Astrocyte (in vitro differentiated cells and primary cell): ENCODE measurements at regions not wholly inside any gene's neighbourhood (a gene's known extent, or its start where the extent isn't known, plus 50 kb on each side); places are given as distances from the start of the nearest gene placed in this dataset.

Source experiments
- DNase-seq: peaks from one replicate; pipeline ENCODE4 v3.0.0-alpha.2; 2010; ENCODE audit warnings: low read depth
- FAIRE-seq: peaks from 2 replicates; lab custom pipeline; 2011; peaks lifted over from hg19 to GRCh38; lab: Jason Lieb, UNC
- H2AFZ ChIP-seq: 2 replicates; pipeline ENCODE4 v1.6.0; 2012; ENCODE audit warnings: low read depth, low read length, inconsistent platforms
- H3K27ac ChIP-seq: 2 replicates; pipeline ENCODE4 v1.5.1; 2011; ENCODE audit warnings: low read depth, low read length, inconsistent platforms
- H3K27me3 ChIP-seq: 2 replicates; pipeline ENCODE4 v1.6.0; 2011; ENCODE audit warnings: low read length, inconsistent platforms; ENCODE audit not compliant: insufficient read depth
- H3K36me3 ChIP-seq: 2 replicates; pipeline ENCODE4 v1.5.1; 2011; ENCODE audit warnings: low read length, inconsistent platforms; ENCODE audit not compliant: insufficient read depth
- H3K4me1 ChIP-seq: 2 replicates; pipeline ENCODE4 v1.5.1; 2011; ENCODE audit warnings: low read length, inconsistent platforms; ENCODE audit not compliant: insufficient read depth
- H3K4me2 ChIP-seq: 2 replicates; pipeline ENCODE4 v1.6.0; 2012; ENCODE audit warnings: low read length, inconsistent platforms
- H3K4me3 ChIP-seq: 2 replicates; pipeline ENCODE4 v1.5.1; 2011; ENCODE audit warnings: low read depth, mild to moderate bottlenecking, low read length, inconsistent platforms; ENCODE audit not compliant: insufficient read depth
- H3K79me2 ChIP-seq: 2 replicates; pipeline ENCODE4 v1.6.0; 2012; ENCODE audit warnings: mild to moderate bottlenecking, low read length, inconsistent platforms; ENCODE audit not compliant: insufficient read depth
- H3K9ac ChIP-seq: 2 replicates; pipeline ENCODE4 v1.6.0; 2012; ENCODE audit warnings: mild to moderate bottlenecking, low read length, inconsistent platforms
- H3K9me3 ChIP-seq: 2 replicates; pipeline ENCODE4 v1.5.1; 2012; ENCODE audit warnings: low read depth, mild to moderate bottlenecking, low read length, inconsistent platforms; ENCODE audit not compliant: insufficient read depth
- H4K20me1 ChIP-seq: 2 replicates; pipeline ENCODE4 v1.6.0; 2012; ENCODE audit warnings: low read length, inconsistent platforms; ENCODE audit not compliant: insufficient read depth
- H3K27ac Mint-ChIP-seq: one replicate; pipeline ENCODE4 v1.8.0; 2021; ENCODE audit warnings: mild to moderate bottlenecking, mixed read lengths; ENCODE audit not compliant: unreplicated experiment
- H3K27me3 Mint-ChIP-seq: one replicate; pipeline ENCODE4 v1.8.0; 2021; ENCODE audit warnings: low read depth, mixed read lengths; ENCODE audit not compliant: unreplicated experiment
- H3K36me3 Mint-ChIP-seq: one replicate; pipeline ENCODE4 v1.8.0; 2021; ENCODE audit warnings: low read depth, mixed read lengths; ENCODE audit not compliant: unreplicated experiment
- H3K4me1 Mint-ChIP-seq: one replicate; pipeline ENCODE4 v1.8.0; 2021; ENCODE audit warnings: low read depth, mixed read lengths; ENCODE audit not compliant: unreplicated experiment
- H3K4me3 Mint-ChIP-seq: one replicate; pipeline ENCODE4 v1.8.0; 2021; ENCODE audit warnings: mild to moderate bottlenecking, moderate library complexity, mixed read lengths; ENCODE audit not compliant: unreplicated experiment
- H3K9me3 Mint-ChIP-seq: one replicate; pipeline ENCODE4 v1.8.0; 2021; ENCODE audit warnings: mild to moderate bottlenecking, mixed read lengths; ENCODE audit not compliant: unreplicated experiment
- EZH2 ChIP-seq: IDR thresholded peaks from 2 replicates; pipeline ENCODE4 v1.6.1; 2012; ENCODE audit warnings: mild to moderate bottlenecking, low read length, inconsistent platforms; ENCODE audit not compliant: insufficient read depth
- TF ChIP-seq, protein P1 (sequence below): IDR thresholded peaks from 2 replicates; pipeline ENCODE4 v1.5.1; 2011; ENCODE audit warnings: low read depth, mild to moderate bottlenecking, inconsistent platforms, low read length, moderate library complexity; ENCODE audit not compliant: insufficient read depth

DNA sequence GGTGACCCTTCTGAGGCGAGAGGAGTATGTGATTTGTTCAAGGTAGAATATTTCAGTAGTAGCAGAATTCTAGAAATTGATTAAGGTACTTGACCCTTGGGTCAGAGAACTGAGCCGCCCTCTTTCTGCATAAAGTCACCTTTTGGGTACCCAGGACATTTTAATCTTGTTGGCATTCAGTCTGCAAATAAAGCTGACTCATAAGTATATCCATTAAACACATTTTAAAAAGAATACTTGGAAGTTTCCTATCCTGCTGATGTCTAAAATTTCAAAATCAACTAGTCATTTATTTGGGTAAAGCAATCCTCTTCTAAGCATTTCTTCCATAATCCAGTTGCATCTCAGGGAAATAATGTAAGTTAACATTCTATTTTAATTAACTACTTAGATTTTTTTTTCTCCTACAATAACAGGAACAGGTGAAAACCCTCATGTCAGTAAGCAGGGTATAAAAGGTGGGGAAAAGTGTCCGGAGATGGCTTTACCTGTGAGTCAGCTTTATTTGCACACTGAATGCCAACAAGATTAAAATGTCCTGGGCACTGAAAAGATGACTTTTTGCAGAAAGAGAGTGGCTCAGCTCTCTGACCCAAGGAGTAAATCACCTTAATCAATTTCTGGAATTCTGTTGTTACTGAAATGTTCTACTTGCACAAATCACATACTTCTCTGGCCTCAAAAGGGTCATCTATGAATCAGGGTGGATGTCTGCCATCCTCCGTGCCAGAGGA is 78.7 kb upstream of the ITGA6 start:
- Histone ChIP-seq H3K4me1 (no peaks in the 10 kb centered on the region), H3K4me2 (no peak overlapping the region), H4K20me1 (no peaks in the 10 kb centered on the region), H3K79me2 (no peaks in the 10 kb centered on the region), H3K27me3 (no peaks in the 10 kb centered on the region), H2AFZ (no peak overlapping the region), H3K36me3 (no peaks in the 10 kb centered on the region), H3K4me3 (no peak overlapping the region), H3K27ac (no peak overlapping the region), H3K9ac (no peak overlapping the region), H3K9me3 (peaks cover 5% of the 10 kb centered on the region)
- H3K9me3 Mint-ChIP-seq, result peaks cover 12% of the 10 kb centered on the region
- TF ChIP-seq, protein P1, sequence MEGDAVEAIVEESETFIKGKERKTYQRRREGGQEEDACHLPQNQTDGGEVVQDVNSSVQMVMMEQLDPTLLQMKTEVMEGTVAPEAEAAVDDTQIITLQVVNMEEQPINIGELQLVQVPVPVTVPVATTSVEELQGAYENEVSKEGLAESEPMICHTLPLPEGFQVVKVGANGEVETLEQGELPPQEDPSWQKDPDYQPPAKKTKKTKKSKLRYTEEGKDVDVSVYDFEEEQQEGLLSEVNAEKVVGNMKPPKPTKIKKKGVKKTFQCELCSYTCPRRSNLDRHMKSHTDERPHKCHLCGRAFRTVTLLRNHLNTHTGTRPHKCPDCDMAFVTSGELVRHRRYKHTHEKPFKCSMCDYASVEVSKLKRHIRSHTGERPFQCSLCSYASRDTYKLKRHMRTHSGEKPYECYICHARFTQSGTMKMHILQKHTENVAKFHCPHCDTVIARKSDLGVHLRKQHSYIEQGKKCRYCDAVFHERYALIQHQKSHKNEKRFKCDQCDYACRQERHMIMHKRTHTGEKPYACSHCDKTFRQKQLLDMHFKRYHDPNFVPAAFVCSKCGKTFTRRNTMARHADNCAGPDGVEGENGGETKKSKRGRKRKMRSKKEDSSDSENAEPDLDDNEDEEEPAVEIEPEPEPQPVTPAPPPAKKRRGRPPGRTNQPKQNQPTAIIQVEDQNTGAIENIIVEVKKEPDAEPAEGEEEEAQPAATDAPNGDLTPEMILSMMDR, result no peak
- TF ChIP-seq EZH2, result no peak
- H3K27ac Mint-ChIP-seq, result no peak overlapping the region
- H3K4me3 Mint-ChIP-seq, result no peak overlapping the region
- H3K36me3 Mint-ChIP-seq, result peaks cover 2% of the 10 kb centered on the region
- H3K4me1 Mint-ChIP-seq, result no peaks in the 10 kb centered on the region
- H3K27me3 Mint-ChIP-seq, result peaks cover 4% of the 10 kb centered on the region
- FAIRE-seq (no peak), DNase-seq (no peak)

DNA sequence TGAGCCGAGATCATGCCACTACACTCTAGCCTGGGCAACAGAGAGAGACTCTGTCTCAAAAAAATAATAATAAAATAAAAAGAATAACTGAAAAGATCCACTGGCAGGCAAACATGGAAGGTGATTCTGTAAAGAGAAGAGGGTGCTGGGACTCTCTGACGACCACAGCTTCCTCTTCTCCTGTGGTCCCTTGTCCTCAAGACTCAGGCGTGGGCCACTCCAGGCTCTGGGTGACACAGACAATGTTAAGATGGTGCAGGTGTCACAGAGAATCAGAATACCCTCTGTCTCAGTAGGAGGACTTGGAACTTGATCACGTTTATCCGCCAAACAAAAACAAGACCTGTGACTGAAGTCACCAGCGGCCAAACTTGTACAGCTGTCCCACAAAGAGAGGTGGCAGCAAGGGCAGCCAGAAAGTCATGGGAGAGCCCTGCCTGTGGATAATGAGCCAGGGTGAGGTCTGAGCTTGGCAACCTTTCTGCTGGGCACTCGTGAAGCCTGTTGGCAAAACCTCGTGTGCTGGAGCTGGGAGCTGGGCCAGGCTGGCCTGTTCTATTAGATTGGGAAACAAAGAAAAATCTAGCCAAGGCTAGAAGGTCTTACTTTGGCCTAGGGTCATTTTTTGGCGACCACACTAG is 76.4 kb upstream of the ITGA6 start:
- Histone ChIP-seq H3K27ac (no peak overlapping the region), H3K4me2 (no peak overlapping the region), H2AFZ (no peak overlapping the region), H3K4me1 (no peaks in the 10 kb centered on the region), H3K27me3 (no peaks in the 10 kb centered on the region), H4K20me1 (no peaks in the 10 kb centered on the region), H3K79me2 (no peaks in the 10 kb centered on the region), H3K9me3 (no peaks in the 10 kb centered on the region), H3K36me3 (no peaks in the 10 kb centered on the region), H3K9ac (no peak overlapping the region), H3K4me3 (no peak overlapping the region)
- FAIRE-seq (no peak), DNase-seq (no peak)
- no peak overlapping the region for H3K4me3 Mint-ChIP-seq
- no peak overlapping the region for H3K27ac Mint-ChIP-seq
- peaks cover 6% of the 10 kb centered on the region for H3K27me3 Mint-ChIP-seq
- H3K4me1 Mint-ChIP-seq, result no peaks in the 10 kb centered on the region
- peaks cover 3% of the 10 kb centered on the region for H3K9me3 Mint-ChIP-seq
- peaks cover 2% of the 10 kb centered on the region for H3K36me3 Mint-ChIP-seq
- TF ChIP-seq, protein P1, result no peak
- TF ChIP-seq EZH2, result no peak

DNA sequence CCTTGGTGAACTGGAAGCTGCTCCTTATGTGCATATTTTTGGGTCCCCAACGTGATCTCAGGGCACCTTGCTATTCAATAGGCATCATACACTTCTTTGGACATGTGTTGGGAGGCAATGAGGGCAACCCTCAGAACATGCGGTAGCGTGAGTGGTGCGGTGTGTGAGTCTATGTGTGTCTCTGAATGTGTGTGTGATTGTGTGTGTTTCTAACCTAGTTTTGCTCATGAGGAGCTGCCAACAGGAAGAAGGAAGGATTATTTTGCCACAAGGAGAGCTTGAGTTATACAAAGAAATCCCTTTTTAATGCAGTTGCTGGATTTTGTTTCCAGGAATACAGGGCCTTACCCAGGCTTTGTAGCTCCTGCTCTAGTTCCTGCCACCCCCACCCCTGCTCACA is 75.8 kb upstream of the ITGA6 start:
- no peaks in the 10 kb centered on the region for H3K27me3 ChIP-seq
- no peaks in the 10 kb centered on the region for H3K36me3 ChIP-seq
- Mint-ChIP-seq H3K4me1 (no peaks in the 10 kb centered on the region), H3K9me3 (peaks cover 2% of the 10 kb centered on the region), H3K4me3 (no peak overlapping the region), H3K27ac (no peak overlapping the region), H3K36me3 (peaks cover 2% of the 10 kb centered on the region), H3K27me3 (peaks cover 6% of the 10 kb centered on the region)
- no peak overlapping the region for H3K4me2 ChIP-seq
- DNase-seq (no peak), FAIRE-seq (no peak)
- H4K20me1 ChIP-seq, result no peaks in the 10 kb centered on the region
- TF ChIP-seq, protein P1, result no peak
- no peak for TF ChIP-seq EZH2
- H3K4me3 ChIP-seq, result no peak overlapping the region
- no peaks in the 10 kb centered on the region for H3K79me2 ChIP-seq
- H2AFZ ChIP-seq, result no peak overlapping the region
- H3K9me3 ChIP-seq, result no peaks in the 10 kb centered on the region
- no peak overlapping the region for H3K27ac ChIP-seq
- H3K4me1 ChIP-seq, result no peaks in the 10 kb centered on the region
- H3K9ac ChIP-seq, result no peak overlapping the region
